ENCODE measurements at regions not wholly inside any gene's neighbourhood (a gene's known extent, or its start where the extent isn't known, plus 50 kb on each side); places are given as distances from the start of the nearest gene placed in this dataset.

GRCh38 chr9:13587571-13587970 lies 308.1 kb upstream of the MPDZ start:
- POLR2A ChIA-PET, result no interaction called here
- no peak for TF ChIP-seq LEF1 (IDR thresholded peaks at IDR 0.05; ENCODE audit: borderline replicate concordance)
- TF ChIP-seq FOXA1 (IDR thresholded peaks at IDR 0.05), result no peak
- TF ChIP-seq ZNF384 (IDR thresholded peaks at IDR 0.05), result no peak
- TF ChIP-seq ARNT (IDR thresholded peaks at IDR 0.05), result no peak
- TF ChIP-seq NFRKB (IDR thresholded peaks at IDR 0.05), result no peak
- no peak for TF ChIP-seq TARDBP (IDR thresholded peaks at IDR 0.05)
- no peak for TF ChIP-seq HDGF (IDR thresholded peaks at IDR 0.05; ENCODE audit: borderline replicate concordance)
- no peak for TF ChIP-seq ELF4 (IDR thresholded peaks at IDR 0.05)
- TF ChIP-seq SUZ12 (IDR thresholded peaks at IDR 0.05), result no peak
- TF ChIP-seq FOXM1 (IDR thresholded peaks at IDR 0.05; ENCODE audit: borderline replicate concordance), result no peak
- TF ChIP-seq BHLHE40 (IDR thresholded peaks at IDR 0.05; ENCODE audit: borderline replicate concordance), result no peak
- CTCF ChIA-PET, result no interaction called here
- no peak for DNase-seq (ENCODE audit: extremely low spot score)

- DNase-seq (ENCODE audit: extremely low spot score), result no peak
Measured at GRCh38 chr9:13586587-13587374, 307.3 kb upstream of the MPDZ start.

GRCh38 chr9:13580760-13581159 lies 301.3 kb upstream of the MPDZ start:
- POLR2A ChIA-PET, result no interaction called here
- TF ChIP-seq LEF1 (IDR thresholded peaks at IDR 0.05; ENCODE audit: borderline replicate concordance), result no peak
- no peak for TF ChIP-seq SUZ12 (IDR thresholded peaks at IDR 0.05)
- no peak for TF ChIP-seq CTBP1 (IDR thresholded peaks at IDR 0.05; ENCODE audit: borderline replicate concordance)
- TF ChIP-seq L3MBTL2 (conservative IDR thresholded peaks at IDR 0.05), result no peak
- no peak for TF ChIP-seq NFRKB (IDR thresholded peaks at IDR 0.05)
- TF ChIP-seq FOXM1 (IDR thresholded peaks at IDR 0.05; ENCODE audit: borderline replicate concordance), result no peak
- no peak for DNase-seq (ENCODE audit: extremely low spot score)
- CTCF ChIA-PET, result no interaction called here

More at GRCh38 chr9:13586587-13587374, 307.3 kb upstream of the MPDZ start:
- POLR2A ChIA-PET, result no interaction called here
- TF ChIP-seq PKNOX1 (IDR thresholded peaks at IDR 0.05), result no peak
- no peak for TF ChIP-seq NFRKB (IDR thresholded peaks at IDR 0.05)
- no peak for TF ChIP-seq BHLHE40 (IDR thresholded peaks at IDR 0.05; ENCODE audit: borderline replicate concordance)
- TF ChIP-seq ARNT (IDR thresholded peaks at IDR 0.05), result no peak
- no peak for TF ChIP-seq ZNF384 (IDR thresholded peaks at IDR 0.05)
- TF ChIP-seq HDGF (IDR thresholded peaks at IDR 0.05; ENCODE audit: borderline replicate concordance), result no peak
- no peak for TF ChIP-seq SUZ12 (IDR thresholded peaks at IDR 0.05)
- no peak for TF ChIP-seq LEF1 (IDR thresholded peaks at IDR 0.05; ENCODE audit: borderline replicate concordance)
- no peak for TF ChIP-seq TARDBP (IDR thresholded peaks at IDR 0.05)
- no peak for TF ChIP-seq FOXA1 (IDR thresholded peaks at IDR 0.05)
- no peak for TF ChIP-seq ELF4 (IDR thresholded peaks at IDR 0.05)
- no peak for TF ChIP-seq SP1 (IDR thresholded peaks at IDR 0.05)
- no peak for TF ChIP-seq FOXM1 (IDR thresholded peaks at IDR 0.05; ENCODE audit: borderline replicate concordance)
- TF ChIP-seq FOXK2 (IDR thresholded peaks at IDR 0.05), result no peak
- TF ChIP-seq L3MBTL2 (conservative IDR thresholded peaks at IDR 0.05), result no peak
- no peak for TF ChIP-seq CTBP1 (IDR thresholded peaks at IDR 0.05; ENCODE audit: borderline replicate concordance)
- CTCF ChIA-PET, result no interaction called here

GRCh38 chr9:13580131-13580530 lies 300.6 kb upstream of the MPDZ start:
- POLR2A ChIA-PET, result no interaction called here
- DNase-seq (ENCODE audit: extremely low spot score), result no peak
- TF ChIP-seq ARNT (IDR thresholded peaks at IDR 0.05), result no peak
- CTCF ChIA-PET, result no interaction called here

GRCh38 chr9:13576101-13576500 lies 296.6 kb upstream of the MPDZ start:
- no peak for TF ChIP-seq FOXA1 (IDR thresholded peaks at IDR 0.05)
- no peak for TF ChIP-seq TARDBP (IDR thresholded peaks at IDR 0.05)
- TF ChIP-seq FOXK2 (IDR thresholded peaks at IDR 0.05), result no peak
- no peak for TF ChIP-seq NFRKB (IDR thresholded peaks at IDR 0.05)
- TF ChIP-seq CTBP1 (IDR thresholded peaks at IDR 0.05; ENCODE audit: borderline replicate concordance), result no peak
- no peak for TF ChIP-seq LEF1 (IDR thresholded peaks at IDR 0.05; ENCODE audit: borderline replicate concordance)
- TF ChIP-seq PKNOX1 (IDR thresholded peaks at IDR 0.05), result no peak
- no peak for TF ChIP-seq ZNF384 (IDR thresholded peaks at IDR 0.05)
- TF ChIP-seq ELF4 (IDR thresholded peaks at IDR 0.05), result no peak
- TF ChIP-seq FOXM1 (IDR thresholded peaks at IDR 0.05; ENCODE audit: borderline replicate concordance), result no peak
- TF ChIP-seq BHLHE40 (IDR thresholded peaks at IDR 0.05; ENCODE audit: borderline replicate concordance), result no peak
- TF ChIP-seq SP1 (IDR thresholded peaks at IDR 0.05), result no peak
- TF ChIP-seq SUZ12 (IDR thresholded peaks at IDR 0.05), result no peak
- TF ChIP-seq HDGF (IDR thresholded peaks at IDR 0.05; ENCODE audit: borderline replicate concordance), result no peak
- TF ChIP-seq ARNT (IDR thresholded peaks at IDR 0.05), result no peak
- TF ChIP-seq L3MBTL2 (conservative IDR thresholded peaks at IDR 0.05), result no peak
- ChIA-PET POLR2A (no interaction called here), CTCF (no interaction called here)
- DNase-seq (ENCODE audit: extremely low spot score), result no peak

- ChIA-PET POLR2A (no interaction called here), CTCF (no interaction called here)
- no peak for TF ChIP-seq FOXM1 (IDR thresholded peaks at IDR 0.05; ENCODE audit: borderline replicate concordance)
- TF ChIP-seq SUZ12 (IDR thresholded peaks at IDR 0.05), result no peak
- no peak for TF ChIP-seq BHLHE40 (IDR thresholded peaks at IDR 0.05; ENCODE audit: borderline replicate concordance)
- no peak for TF ChIP-seq LEF1 (IDR thresholded peaks at IDR 0.05; ENCODE audit: borderline replicate concordance)
- no peak for TF ChIP-seq PKNOX1 (IDR thresholded peaks at IDR 0.05)
- TF ChIP-seq ARNT (IDR thresholded peaks at IDR 0.05), result no peak
- TF ChIP-seq NFRKB (IDR thresholded peaks at IDR 0.05), result no peak
- TF ChIP-seq L3MBTL2 (conservative IDR thresholded peaks at IDR 0.05), result no peak
- no peak for DNase-seq (ENCODE audit: extremely low spot score)
Measured at GRCh38 chr9:13575558-13575957, 296.1 kb upstream of the MPDZ start.

Measured in HEK293T (cell line).